Muscle of leg (tissue), 3 donors: ENCODE measurements at regions not wholly inside any gene's neighbourhood (a gene's known extent, or its start where the extent isn't known, plus 50 kb on each side); places are given as distances from the start of the nearest gene placed in this dataset.

ENCODE experiments used
- DNase-seq: peaks from one replicate; pipeline ENCODE4 v3.0.0; 2013
- H3K27ac ChIP-seq: one replicate; pipeline ENCODE4 v1.5.1; 2013; ENCODE audit warnings: mild to moderate bottlenecking, low read length, control low read depth
- H3K27me3 ChIP-seq: one replicate; pipeline ENCODE4 v1.6.1; 2013; ENCODE audit warnings: low read length; ENCODE audit not compliant: control insufficient read depth, insufficient read depth
- H3K36me3 ChIP-seq: one replicate; pipeline ENCODE4 v1.6.1; 2013; ENCODE audit warnings: low read length; ENCODE audit not compliant: control insufficient read depth, insufficient read depth
- H3K4me1 ChIP-seq: one replicate; pipeline ENCODE4 v1.6.1; 2013; ENCODE audit warnings: low read length; ENCODE audit not compliant: control insufficient read depth, insufficient read depth
- H3K4me3 ChIP-seq: one replicate; pipeline ENCODE4 v1.5.1; 2013; ENCODE audit warnings: low read length, control low read depth
- H3K9me3 ChIP-seq: replicated peaks from 2 replicates; pipeline ENCODE4 v1.6.1; 2013; ENCODE audit warnings: low read depth, low read length; ENCODE audit not compliant: control insufficient read depth
- WGBS: methylation state at CpG from one replicate; pipeline ENCODE4 v1.1.5; 2013; ENCODE audit warnings: missing lambda C conversion rate; ENCODE audit not compliant: insufficient coverage; 5-methylcytosine and 5-hydroxymethylcytosine counted together

- H3K4me3 ChIP-seq = no peak overlapping the region
- 83% methylated on average over 2 of the region's 2 CpGs for WGBS
- H3K27me3 ChIP-seq = peaks cover 2% of the 10 kb centered on the region
- H3K27ac ChIP-seq = no peak overlapping the region
- DNase-seq = no peak
- no peaks in the 10 kb centered on the region for H3K36me3 ChIP-seq
- peaks cover 8% of the 10 kb centered on the region for H3K4me1 ChIP-seq
- peaks cover 10% of the 10 kb centered on the region for H3K9me3 ChIP-seq
These were observed 253.0 kb upstream of the KLHL29 start for GRCh38 chr2:23132000-23132399.

GRCh38 chr2:23132823-23133595 lies 252.0 kb upstream of the KLHL29 start:
- H3K27ac ChIP-seq = no peak overlapping the region
- H3K4me1 ChIP-seq = peaks cover 8% of the 10 kb centered on the region
- 61% methylated on average over 2 of the region's 3 CpGs for WGBS
- no peaks in the 10 kb centered on the region for H3K36me3 ChIP-seq
- H3K9me3 ChIP-seq = peaks cover 10% of the 10 kb centered on the region
- no peak for DNase-seq
- H3K27me3 ChIP-seq = peaks cover 2% of the 10 kb centered on the region
- H3K4me3 ChIP-seq = no peak overlapping the region

DNA sequence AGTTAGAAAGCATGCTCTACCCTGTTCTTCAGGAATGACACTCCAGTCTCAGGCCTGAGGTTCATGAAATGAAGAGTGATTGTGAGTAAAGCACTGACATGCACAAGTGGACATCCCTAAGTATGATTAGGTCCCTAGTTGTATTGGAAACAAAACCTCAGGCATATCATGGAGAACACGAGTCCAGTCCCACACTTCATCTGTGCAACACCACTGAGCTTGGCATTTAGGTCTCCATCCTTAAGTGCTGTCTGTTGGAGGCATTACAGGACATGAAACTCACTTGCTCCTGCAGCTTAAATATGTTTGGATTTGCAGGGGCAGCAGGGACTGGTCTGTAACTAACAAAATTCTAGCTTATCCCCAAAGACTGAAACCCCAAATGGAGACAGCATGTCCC lies 250.3 kb upstream of the KLHL29 start:
- no peak for DNase-seq
- H3K9me3 ChIP-seq = no peaks in the 10 kb centered on the region
- no CpG with 5 or more reads among the region's 1 CpG for WGBS

DNA sequence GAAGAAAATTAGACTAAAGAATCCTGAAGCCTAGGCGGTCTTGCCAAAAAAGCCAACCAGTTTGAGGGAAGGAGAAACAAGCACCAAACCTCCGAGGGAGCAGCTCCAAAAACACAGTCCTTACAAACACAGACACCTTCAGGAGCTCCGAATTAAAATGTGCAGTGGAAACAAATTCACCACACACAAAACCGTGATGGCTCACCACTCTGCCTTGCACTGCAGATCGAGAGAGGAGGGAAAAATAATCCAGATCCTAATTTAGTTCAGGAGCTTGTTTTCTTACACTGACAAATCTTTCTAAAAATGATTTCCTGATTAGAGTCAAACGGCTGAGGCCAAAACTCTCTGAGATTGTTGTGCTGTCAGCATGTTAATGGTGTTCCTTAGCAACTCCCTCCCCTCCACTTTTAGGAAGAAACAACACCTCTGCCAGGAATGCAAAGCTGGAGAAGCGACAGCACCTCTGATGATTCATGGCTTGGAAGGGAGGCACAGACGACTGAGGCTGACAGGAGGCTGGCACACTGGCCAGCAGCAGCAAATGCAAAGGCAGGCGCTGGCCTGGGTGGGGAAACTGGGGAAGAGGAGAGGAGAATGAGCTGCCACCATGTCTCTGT lies 249.4 kb upstream of the KLHL29 start:
- Histone ChIP-seq H3K36me3 (no peaks in the 10 kb centered on the region), H3K4me1 (peaks cover 8% of the 10 kb centered on the region), H3K4me3 (no peak overlapping the region), H3K27me3 (peaks cover 2% of the 10 kb centered on the region), H3K27ac (peak overlapping the region; percentile 7), H3K9me3 (no peaks in the 10 kb centered on the region)
- whole genome bisulfite sequencing = 13% methylated on average over 3 of the region's 9 CpGs
- peak; percentile 76 for DNase-seq

More for the DNA sequence above, 250.3 kb upstream of the KLHL29 start:
- Histone ChIP-seq H3K27ac (no peak overlapping the region), H3K36me3 (no peaks in the 10 kb centered on the region), H3K4me1 (peaks cover 8% of the 10 kb centered on the region), H3K27me3 (peaks cover 2% of the 10 kb centered on the region), H3K4me3 (no peak overlapping the region)

GRCh38 chr2:23137166-23137565 lies 247.8 kb upstream of the KLHL29 start:
- no peak overlapping the region for H3K27ac ChIP-seq
- DNase-seq = no peak
- H3K27me3 ChIP-seq = no peaks in the 10 kb centered on the region
- no CpG with 5 or more reads among the region's 2 CpGs for WGBS
- H3K4me3 ChIP-seq = no peak overlapping the region
- H3K4me1 ChIP-seq = peaks cover 8% of the 10 kb centered on the region
- H3K36me3 ChIP-seq = no peaks in the 10 kb centered on the region
- H3K9me3 ChIP-seq = no peaks in the 10 kb centered on the region

GRCh38 chr2:23138701-23139100 lies 246.3 kb upstream of the KLHL29 start:
- WGBS = 90% methylated on average over 2 of the region's 4 CpGs
- Histone ChIP-seq H3K27me3 (no peaks in the 10 kb centered on the region), H3K9me3 (no peaks in the 10 kb centered on the region), H3K27ac (no peak overlapping the region), H3K36me3 (no peaks in the 10 kb centered on the region), H3K4me3 (no peak overlapping the region), H3K4me1 (peaks cover 6% of the 10 kb centered on the region)
- DNase-seq = no peak

DNA sequence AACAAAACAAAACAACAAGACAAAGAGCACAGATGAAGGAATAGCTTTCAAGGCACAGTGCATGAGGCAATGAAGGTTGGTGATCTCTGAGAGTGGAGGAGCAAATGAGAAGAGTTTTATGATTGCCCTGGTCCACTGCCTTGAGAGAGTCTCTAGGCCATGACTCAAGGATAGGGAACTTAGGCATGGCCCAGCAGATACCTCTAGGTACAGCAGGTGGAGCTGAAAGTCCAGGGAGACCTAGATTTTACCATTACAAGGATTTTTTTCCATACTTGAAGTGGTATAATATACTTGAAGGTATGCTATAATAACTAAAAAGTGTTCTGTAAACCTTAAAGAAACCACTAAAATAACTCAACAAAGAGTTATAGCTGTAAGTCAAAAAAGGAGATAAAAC lies 239.5 kb upstream of the KLHL29 start:
- Histone ChIP-seq H3K36me3 (no peaks in the 10 kb centered on the region), H3K27me3 (no peaks in the 10 kb centered on the region), H3K4me3 (no peak overlapping the region), H3K4me1 (no peaks in the 10 kb centered on the region), H3K27ac (no peak overlapping the region), H3K9me3 (no peaks in the 10 kb centered on the region)
- no peak for DNase-seq

DNA sequence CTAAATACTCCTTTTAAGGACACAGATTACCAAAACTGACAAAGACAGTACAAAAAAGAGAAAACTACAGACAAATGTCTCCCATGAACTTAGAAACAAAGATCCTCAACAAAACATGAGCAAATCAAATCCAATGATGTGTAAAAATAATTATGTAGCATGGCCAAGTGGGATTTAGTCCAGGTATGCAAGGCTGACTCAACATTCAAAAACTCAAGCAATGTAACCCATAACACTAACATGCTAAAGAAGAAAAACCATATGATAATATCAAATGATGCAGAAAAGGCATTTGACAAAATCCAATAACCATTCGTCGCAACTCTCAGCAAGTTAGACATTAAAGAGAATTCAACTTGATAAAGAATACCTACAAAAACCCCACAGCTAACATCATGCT lies 239.0 kb upstream of the KLHL29 start:
- DNase-seq = no peak
- no peak overlapping the region for H3K27ac ChIP-seq
- no peaks in the 10 kb centered on the region for H3K9me3 ChIP-seq
- H3K4me3 ChIP-seq = no peak overlapping the region
- H3K4me1 ChIP-seq = no peaks in the 10 kb centered on the region
- no peaks in the 10 kb centered on the region for H3K27me3 ChIP-seq
- H3K36me3 ChIP-seq = no peaks in the 10 kb centered on the region
- WGBS = no CpG with 5 or more reads among the region's 2 CpGs

- Histone ChIP-seq H3K4me1 (no peaks in the 10 kb centered on the region), H3K36me3 (no peaks in the 10 kb centered on the region), H3K27ac (no peak overlapping the region), H3K4me3 (no peak overlapping the region), H3K9me3 (no peaks in the 10 kb centered on the region), H3K27me3 (no peaks in the 10 kb centered on the region)
- 90% methylated on average over 3 of the region's 3 CpGs for WGBS
- no peak for DNase-seq
These were observed 236.6 kb upstream of the KLHL29 start for GRCh38 chr2:23148342-23148741.

- no peak overlapping the region for H3K27ac ChIP-seq
These were observed 235.2 kb upstream of the KLHL29 start for GRCh38 chr2:23149777-23150176.

More at GRCh38 chr2:23149777-23150176, 235.2 kb upstream of the KLHL29 start:
- no peaks in the 10 kb centered on the region for H3K27me3 ChIP-seq
- no CpG with 5 or more reads among the region's 2 CpGs for WGBS
- H3K36me3 ChIP-seq = no peaks in the 10 kb centered on the region
- H3K4me1 ChIP-seq = no peaks in the 10 kb centered on the region
- no peaks in the 10 kb centered on the region for H3K9me3 ChIP-seq
- no peak overlapping the region for H3K4me3 ChIP-seq
- no peak for DNase-seq
